H9 (cell line): ENCODE measurements at regions not wholly inside any gene's neighbourhood (a gene's known extent, or its start where the extent isn't known, plus 50 kb on each side); places are given as distances from the start of the nearest gene placed in this dataset.

Experiments
- DNase-seq: peaks from one replicate; pipeline ENCODE4 v3.0.0-alpha.2; 2017
- H2AFZ ChIP-seq: one replicate; pipeline ENCODE4 v1.6.1; 2013; ENCODE audit warnings: mild to moderate bottlenecking, low read length, control low read depth, moderate library complexity
- H2AK5ac ChIP-seq: 2 replicates; pipeline ENCODE4 v1.6.1; 2013; ENCODE audit warnings: low read length, control low read depth, mixed read lengths; ENCODE audit not compliant: insufficient read length
- H2BK120ac ChIP-seq: one replicate; pipeline ENCODE4 v1.6.1; 2013; ENCODE audit warnings: low read depth, mild to moderate bottlenecking, low read length, control low read depth, inconsistent platforms; ENCODE audit not compliant: poor library complexity, severe bottlenecking
- H2BK12ac ChIP-seq: 2 replicates; pipeline ENCODE4 v1.6.1; 2013; ENCODE audit warnings: low read length, control low read depth, mixed read lengths, low read depth; ENCODE audit not compliant: insufficient read length
- H2BK15ac ChIP-seq: 2 replicates; pipeline ENCODE4 v1.6.1; 2013; ENCODE audit warnings: low read depth, low read length, control low read depth
- H2BK20ac ChIP-seq: one replicate; pipeline ENCODE4 v1.6.1; 2013; ENCODE audit warnings: low read depth, mild to moderate bottlenecking, low read length, control low read depth, inconsistent platforms; ENCODE audit not compliant: poor library complexity, severe bottlenecking
- H2BK5ac ChIP-seq: 2 replicates; pipeline ENCODE4 v1.6.1; 2013; ENCODE audit warnings: low read length, control low read depth, mixed read lengths; ENCODE audit not compliant: insufficient read length
- H3K14ac ChIP-seq: 2 replicates; pipeline ENCODE4 v1.6.1; 2013; ENCODE audit warnings: low read length, control low read depth; ENCODE audit not compliant: insufficient read depth
- H3K18ac ChIP-seq: 2 replicates; pipeline ENCODE4 v1.6.1; 2013; ENCODE audit warnings: low read depth, mild to moderate bottlenecking, mixed read lengths, low read length, control low read depth; ENCODE audit not compliant: insufficient read length
- H3K23ac ChIP-seq: 2 replicates; pipeline ENCODE4 v1.6.1; 2013; ENCODE audit warnings: low read length, control low read depth, mixed read lengths, low read depth; ENCODE audit not compliant: insufficient read length
- H3K23me2 ChIP-seq: 2 replicates; pipeline ENCODE4 v1.6.1; 2013; ENCODE audit warnings: low read depth, mild to moderate bottlenecking, mixed read lengths, low read length, control low read depth; ENCODE audit not compliant: insufficient read length, poor library complexity, severe bottlenecking
- H3K27ac ChIP-seq: 2 replicates; pipeline ENCODE4 v1.5.1; 2013; ENCODE audit warnings: low read length, control low read depth, mixed read lengths, low read depth; ENCODE audit not compliant: insufficient read length
- H3K27me3 ChIP-seq: 2 replicates; pipeline ENCODE4 v1.6.1; 2013; ENCODE audit warnings: low read length, control low read depth, inconsistent platforms; ENCODE audit not compliant: insufficient read depth
- H3K4ac ChIP-seq: 2 replicates; pipeline ENCODE4 v1.6.1; 2013; ENCODE audit warnings: low read depth, mild to moderate bottlenecking, control low read depth, inconsistent platforms, low read length, moderate library complexity
- H3K4me1 ChIP-seq: 2 replicates; pipeline ENCODE4 v1.6.1; 2013; ENCODE audit warnings: low read length, control low read depth, inconsistent platforms; ENCODE audit not compliant: insufficient read depth
- H3K4me2 ChIP-seq: 2 replicates; pipeline ENCODE4 v1.6.1; 2013; ENCODE audit warnings: low read length, control low read depth, mixed read lengths; ENCODE audit not compliant: insufficient read length, insufficient read depth
- H3K56ac ChIP-seq: 2 replicates; pipeline ENCODE4 v1.6.1; 2013; ENCODE audit warnings: low read depth, mild to moderate bottlenecking, mixed read lengths, low read length, control low read depth; ENCODE audit not compliant: insufficient read length
- H3K79me1 ChIP-seq: 2 replicates; pipeline ENCODE4 v1.6.1; 2013; ENCODE audit warnings: low read depth, mild to moderate bottlenecking, moderate library complexity, low read length, control low read depth, inconsistent platforms; ENCODE audit not compliant: insufficient read depth, poor library complexity, severe bottlenecking
- H3K79me2 ChIP-seq: 2 replicates; pipeline ENCODE4 v1.6.1; 2013; ENCODE audit warnings: low read length, control low read depth, inconsistent platforms; ENCODE audit not compliant: insufficient read depth
- H3K9ac ChIP-seq: 2 replicates; pipeline ENCODE4 v1.6.1; 2013; ENCODE audit warnings: low read length, control low read depth, mixed read lengths; ENCODE audit not compliant: insufficient read length; ENCODE audit errors: extremely low read depth
- H3K9me3 ChIP-seq: one replicate; pipeline ENCODE4 v1.6.1; 2013; ENCODE audit warnings: low read depth, low read length, inconsistent platforms; ENCODE audit not compliant: control insufficient read depth
- H3T11ph ChIP-seq: one replicate; pipeline ENCODE4 v1.6.1; 2013; ENCODE audit warnings: mild to moderate bottlenecking, low read length, control low read depth, inconsistent platforms
- H4K20me1 ChIP-seq: one replicate; pipeline ENCODE4 v1.6.1; 2013; ENCODE audit not compliant: control insufficient read depth, insufficient read length, insufficient read depth
- H4K5ac ChIP-seq: 2 replicates; pipeline ENCODE4 v1.6.1; 2013; ENCODE audit warnings: low read depth, mild to moderate bottlenecking, mixed read lengths, low read length, control low read depth; ENCODE audit not compliant: insufficient read length
- H4K8ac ChIP-seq: replicated peaks from 2 replicates; pipeline ENCODE4 v1.6.1; 2013; ENCODE audit warnings: low read length, control low read depth, mixed read lengths, low read depth; ENCODE audit not compliant: insufficient read length
- H4K91ac ChIP-seq: 2 replicates; pipeline ENCODE4 v1.6.1; 2013; ENCODE audit warnings: low read depth, mild to moderate bottlenecking, moderate library complexity, mixed read lengths, low read length, control low read depth; ENCODE audit not compliant: insufficient read length
- H3K27ac Mint-ChIP-seq, 3 experiments: 2 replicates in 2 of 3; 3 replicates in 1 of 3; pipeline ENCODE4 v1.8.0; 2020 to 2021; ENCODE audit warnings: mixed read lengths in 3 of 3, mild to moderate bottlenecking in 1 of 3, moderate library complexity in 1 of 3
- H3K27me3 Mint-ChIP-seq: 2 replicates; pipeline ENCODE4 v1.8.0; 2021; ENCODE audit warnings: low read depth, mild to moderate bottlenecking, moderate library complexity, mixed read lengths
- H3K36me3 Mint-ChIP-seq, 3 experiments: 2 replicates in 2 of 3; 3 replicates in 1 of 3; pipeline ENCODE4 v1.8.0; 2020 to 2021; ENCODE audit warnings: low read depth in 3 of 3, mixed read lengths in 3 of 3; ENCODE audit not compliant: insufficient read depth in 1 of 3
- H3K4me1 Mint-ChIP-seq, 2 experiments: 2 replicates each; pipeline ENCODE4 v1.8.0; 2020; ENCODE audit warnings: mixed read lengths in 2 of 2
- H3K4me3 Mint-ChIP-seq, 2 experiments: 2 replicates in 1 of 2; 3 replicates in 1 of 2; pipeline ENCODE4 v1.8.0; 2020 to 2021; ENCODE audit warnings: mild to moderate bottlenecking in 2 of 2, mixed read lengths in 2 of 2, moderate library complexity in 1 of 2
- H3K9me3 Mint-ChIP-seq, 2 experiments: 2 replicates in 1 of 2; 3 replicates in 1 of 2; pipeline ENCODE4 v1.8.0; 2020; ENCODE audit warnings: mild to moderate bottlenecking in 2 of 2, mixed read lengths in 2 of 2, moderate library complexity in 1 of 2
- WGBS: extraction: QIAGEN DNeasy Blood & Tissue Kit; methylation state at CpG from one replicate; pipeline ENCODE4 v1.1.7; 2013; ENCODE audit warnings: missing lambda C conversion rate, low lambda C conversion rate, mixed read lengths; ENCODE audit not compliant: insufficient read length; ENCODE audit errors: extremely low coverage; 5-methylcytosine and 5-hydroxymethylcytosine counted together
- TF ChIP-seq, protein P1 (sequence below): fragments of 200-600 bp; sonication (generic); conservative IDR thresholded peaks from 3 replicates; pipeline ENCODE4 v1.8.0; 2021; ENCODE audit warnings: antibody characterized with exemption, mild to moderate bottlenecking

DNA sequence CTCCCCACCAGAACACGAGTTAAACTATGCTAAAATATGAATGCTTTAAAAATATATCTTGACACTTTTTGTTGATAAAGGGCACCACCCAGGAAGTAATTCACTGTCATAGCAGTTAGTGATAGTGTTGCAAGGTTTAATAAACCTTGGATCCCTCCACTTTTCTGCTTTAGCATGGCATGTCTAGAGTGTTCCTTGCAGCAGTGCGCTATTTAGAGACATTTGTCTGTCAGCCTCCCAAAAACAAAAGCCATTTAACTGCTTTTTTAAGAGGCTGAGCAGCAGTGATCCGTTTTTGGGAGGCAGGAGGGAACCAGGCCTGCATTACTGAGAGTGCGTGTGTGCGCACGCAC is 69.6 kb upstream of the RAB11FIP2 start:
- H3K36me3 Mint-ChIP-seq = no peaks in the 10 kb centered on the region
- H3K27ac ChIP-seq = no peak overlapping the region
- peaks cover 12 to 17% of the 10 kb centered on the region in 2 experiments for H3K4me1 Mint-ChIP-seq
- H3K56ac ChIP-seq = no peak overlapping the region
- H2BK20ac ChIP-seq = no peak overlapping the region
- H2BK15ac ChIP-seq = no peak overlapping the region
- H4K91ac ChIP-seq = no peak overlapping the region
- H4K20me1 ChIP-seq = no peaks in the 10 kb centered on the region
- H3K9me3 Mint-ChIP-seq = no peaks in the 10 kb centered on the region
- H3T11ph ChIP-seq = no peak overlapping the region
- H3K27ac Mint-ChIP-seq = no peak overlapping the region
- no peak overlapping the region for H2AFZ ChIP-seq
- no peak overlapping the region for H4K5ac ChIP-seq
- no peak overlapping the region for H3K4ac ChIP-seq
- TF ChIP-seq, protein P1, sequence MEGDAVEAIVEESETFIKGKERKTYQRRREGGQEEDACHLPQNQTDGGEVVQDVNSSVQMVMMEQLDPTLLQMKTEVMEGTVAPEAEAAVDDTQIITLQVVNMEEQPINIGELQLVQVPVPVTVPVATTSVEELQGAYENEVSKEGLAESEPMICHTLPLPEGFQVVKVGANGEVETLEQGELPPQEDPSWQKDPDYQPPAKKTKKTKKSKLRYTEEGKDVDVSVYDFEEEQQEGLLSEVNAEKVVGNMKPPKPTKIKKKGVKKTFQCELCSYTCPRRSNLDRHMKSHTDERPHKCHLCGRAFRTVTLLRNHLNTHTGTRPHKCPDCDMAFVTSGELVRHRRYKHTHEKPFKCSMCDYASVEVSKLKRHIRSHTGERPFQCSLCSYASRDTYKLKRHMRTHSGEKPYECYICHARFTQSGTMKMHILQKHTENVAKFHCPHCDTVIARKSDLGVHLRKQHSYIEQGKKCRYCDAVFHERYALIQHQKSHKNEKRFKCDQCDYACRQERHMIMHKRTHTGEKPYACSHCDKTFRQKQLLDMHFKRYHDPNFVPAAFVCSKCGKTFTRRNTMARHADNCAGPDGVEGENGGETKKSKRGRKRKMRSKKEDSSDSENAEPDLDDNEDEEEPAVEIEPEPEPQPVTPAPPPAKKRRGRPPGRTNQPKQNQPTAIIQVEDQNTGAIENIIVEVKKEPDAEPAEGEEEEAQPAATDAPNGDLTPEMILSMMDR = no peak
- no peaks in the 10 kb centered on the region for H3K27me3 Mint-ChIP-seq
- no peak overlapping the region for H3K14ac ChIP-seq
- no peak overlapping the region for H2BK5ac ChIP-seq
- H4K8ac ChIP-seq = no peak overlapping the region
- H2AK5ac ChIP-seq = no peak overlapping the region
- no peaks in the 10 kb centered on the region for H3K79me1 ChIP-seq
- H2BK12ac ChIP-seq = no peak overlapping the region
- no peak overlapping the region for H2BK120ac ChIP-seq
- no peaks in the 10 kb centered on the region for H3K4me1 ChIP-seq
- no peaks in the 10 kb centered on the region for H3K27me3 ChIP-seq
- no CpG with 5 or more reads among the region's 6 CpGs for WGBS
- DNase-seq = no peak
- H3K23me2 ChIP-seq = no peaks in the 10 kb centered on the region
- no peak overlapping the region for H3K4me2 ChIP-seq
- H3K79me2 ChIP-seq = no peaks in the 10 kb centered on the region
- H3K18ac ChIP-seq = no peak overlapping the region
- no peaks in the 10 kb centered on the region for H3K9me3 ChIP-seq
- no peak overlapping the region for H3K4me3 Mint-ChIP-seq
- peak overlapping the region; percentile 37 for H3K9ac ChIP-seq
- H3K23ac ChIP-seq = no peak overlapping the region
